PC-3 (cell line): ENCODE measurements at regions not wholly inside any gene's neighbourhood (a gene's known extent, or its start where the extent isn't known, plus 50 kb on each side); places are given as distances from the start of the nearest gene placed in this dataset.

ENCODE experiments used
- CTCF ChIP-seq: fragments of 300-600 bp; sonication (generic); conservative IDR thresholded peaks from 2 replicates; pipeline ENCODE4 v1.5.1; 2017; ENCODE audit warnings: antibody characterized with exemption, low read depth, mild to moderate bottlenecking, low read length
- EZH2 ChIP-seq: fragments of 300-600 bp; sonication (generic); IDR thresholded peaks from one replicate; pipeline ENCODE4 v1.6.1; 2017; ENCODE audit warnings: antibody characterized with exemption, mild to moderate bottlenecking, low read length; ENCODE audit not compliant: unreplicated experiment
- EZH2phosphoT487 ChIP-seq: fragments of 300-600 bp; sonication (generic); IDR thresholded peaks from 2 replicates; pipeline ENCODE4 v1.6.1; 2018; ENCODE audit warnings: mild to moderate bottlenecking, antibody characterized with exemption, low read length, borderline replicate concordance

- no peak for TF ChIP-seq CTCF
- TF ChIP-seq EZH2: no peak
- TF ChIP-seq EZH2phosphoT487: no peak
Measured at GRCh38 chr12:124184456-124184855, 110.4 kb upstream of the RFLNA start.
